Osteocyte (in vitro differentiated cells): ENCODE measurements at regions not wholly inside any gene's neighbourhood (a gene's known extent, or its start where the extent isn't known, plus 50 kb on each side); places are given as distances from the start of the nearest gene placed in this dataset.
"Not testable (repeated sequence)": the region's sequence is repeated elsewhere in the genome, so short reads cannot be mapped to it uniquely, and the experiment has no call there.

ENCODE experiments used
- DNase-seq: peaks from one replicate; pipeline ENCODE4 v3.0.0; 2021; ENCODE audit warnings: mixed read lengths; ENCODE audit not compliant: unreplicated experiment; ENCODE audit errors: extremely low spot score
- H3K27ac Mint-ChIP-seq: one replicate; pipeline ENCODE4 v1.8.0; 2021; ENCODE audit warnings: mild to moderate bottlenecking, mixed read lengths; ENCODE audit not compliant: unreplicated experiment
- H3K27me3 Mint-ChIP-seq: one replicate; pipeline ENCODE4 v1.8.0; 2021; ENCODE audit warnings: mixed read lengths; ENCODE audit not compliant: unreplicated experiment
- H3K36me3 Mint-ChIP-seq: one replicate; pipeline ENCODE4 v1.8.0; 2021; ENCODE audit warnings: mixed read lengths; ENCODE audit not compliant: unreplicated experiment
- H3K4me1 Mint-ChIP-seq: one replicate; pipeline ENCODE4 v1.8.0; 2021; ENCODE audit warnings: mixed read lengths; ENCODE audit not compliant: unreplicated experiment
- H3K4me3 Mint-ChIP-seq: one replicate; pipeline ENCODE4 v1.8.0; 2021; ENCODE audit warnings: mild to moderate bottlenecking, moderate library complexity, mixed read lengths; ENCODE audit not compliant: unreplicated experiment
- H3K9me3 Mint-ChIP-seq: one replicate; pipeline ENCODE4 v1.8.0; 2021; ENCODE audit warnings: mixed read lengths; ENCODE audit not compliant: unreplicated experiment
- TF ChIP-seq, protein P1 (sequence below): fragments of 200-600 bp; sonication (generic); IDR thresholded peaks from 2 replicates; pipeline ENCODE4 v1.5.0; 2021; ENCODE audit warnings: antibody characterized with exemption, mild to moderate bottlenecking, moderate library complexity

DNA sequence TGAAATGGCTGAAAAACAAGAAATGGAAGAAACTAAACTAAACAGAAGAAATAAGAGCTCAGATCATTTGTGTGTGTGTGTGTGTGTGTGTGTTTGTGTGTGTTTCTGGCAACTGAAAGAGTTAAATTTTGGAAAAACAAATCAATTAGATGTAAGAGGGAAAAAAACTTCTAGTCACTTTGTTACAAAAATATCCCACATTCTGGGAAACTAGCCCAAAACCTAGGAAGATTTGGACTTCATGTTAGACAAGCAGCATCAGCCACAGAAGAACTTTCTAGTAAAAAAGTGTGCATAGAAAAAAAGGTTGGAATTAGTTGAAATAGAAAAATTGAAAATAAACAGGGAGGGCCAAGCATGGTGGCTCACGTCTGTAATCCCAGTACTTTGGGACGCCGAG, 111.6 kb upstream of the PRKG2 start:
- Mint-ChIP-seq H3K9me3 (peaks cover 6% of the 10 kb centered on the region), H3K4me1 (no peaks in the 10 kb centered on the region), H3K27ac (no peak overlapping the region), H3K27me3 (peaks cover 3% of the 10 kb centered on the region), H3K4me3 (no peak overlapping the region), H3K36me3 (no peaks in the 10 kb centered on the region)
- TF ChIP-seq, protein P1, sequence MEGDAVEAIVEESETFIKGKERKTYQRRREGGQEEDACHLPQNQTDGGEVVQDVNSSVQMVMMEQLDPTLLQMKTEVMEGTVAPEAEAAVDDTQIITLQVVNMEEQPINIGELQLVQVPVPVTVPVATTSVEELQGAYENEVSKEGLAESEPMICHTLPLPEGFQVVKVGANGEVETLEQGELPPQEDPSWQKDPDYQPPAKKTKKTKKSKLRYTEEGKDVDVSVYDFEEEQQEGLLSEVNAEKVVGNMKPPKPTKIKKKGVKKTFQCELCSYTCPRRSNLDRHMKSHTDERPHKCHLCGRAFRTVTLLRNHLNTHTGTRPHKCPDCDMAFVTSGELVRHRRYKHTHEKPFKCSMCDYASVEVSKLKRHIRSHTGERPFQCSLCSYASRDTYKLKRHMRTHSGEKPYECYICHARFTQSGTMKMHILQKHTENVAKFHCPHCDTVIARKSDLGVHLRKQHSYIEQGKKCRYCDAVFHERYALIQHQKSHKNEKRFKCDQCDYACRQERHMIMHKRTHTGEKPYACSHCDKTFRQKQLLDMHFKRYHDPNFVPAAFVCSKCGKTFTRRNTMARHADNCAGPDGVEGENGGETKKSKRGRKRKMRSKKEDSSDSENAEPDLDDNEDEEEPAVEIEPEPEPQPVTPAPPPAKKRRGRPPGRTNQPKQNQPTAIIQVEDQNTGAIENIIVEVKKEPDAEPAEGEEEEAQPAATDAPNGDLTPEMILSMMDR, result no peak
- DNase-seq, result no peak

DNA sequence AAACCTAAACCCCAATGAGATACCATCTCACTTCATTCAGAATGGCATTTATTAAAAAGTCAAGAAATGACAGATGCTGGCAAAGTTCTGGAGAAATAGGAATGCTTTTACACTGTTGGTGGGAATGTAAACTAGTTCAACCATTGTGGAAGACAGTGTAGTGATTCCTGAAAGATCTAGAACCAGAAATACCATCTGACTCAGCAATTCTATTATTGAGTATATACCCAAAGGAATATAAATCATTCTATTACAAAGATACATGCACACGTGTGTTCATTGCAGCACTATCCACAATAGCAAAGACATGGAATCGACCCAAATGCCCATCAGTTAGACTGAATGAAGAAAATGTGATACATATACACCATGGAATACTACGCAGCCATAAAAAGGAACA, 109.6 kb upstream of the PRKG2 start:
- DNase-seq, H3K9me3 Mint-ChIP-seq, H3K36me3 Mint-ChIP-seq, H3K27ac Mint-ChIP-seq, H3K4me3 Mint-ChIP-seq, H3K27me3 Mint-ChIP-seq, H3K4me1 Mint-ChIP-seq: not testable (repeated sequence)

DNA sequence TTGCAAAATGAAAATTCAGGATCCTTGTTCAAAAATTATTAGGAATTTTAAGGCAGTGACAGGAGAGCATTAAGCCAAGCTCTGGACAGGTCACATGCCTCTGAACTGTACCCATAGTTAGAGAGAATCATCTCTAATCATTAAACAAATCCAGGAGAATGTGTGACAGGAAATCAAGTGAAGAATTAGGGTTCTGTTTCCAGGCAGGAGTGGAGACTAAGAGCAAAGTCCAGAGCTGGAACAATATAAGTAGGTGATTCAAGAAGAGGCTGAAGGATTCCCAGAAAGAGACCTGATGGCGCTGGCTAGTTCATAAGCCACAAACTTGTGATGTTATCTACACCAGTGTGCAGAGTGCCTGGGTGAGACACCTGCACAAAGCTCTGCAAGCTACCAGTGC, 104.6 kb upstream of the PRKG2 start:
- H3K9me3 Mint-ChIP-seq, result peaks cover 7% of the 10 kb centered on the region
- H3K27me3 Mint-ChIP-seq, result peaks cover 2% of the 10 kb centered on the region
- no peaks in the 10 kb centered on the region for H3K4me1 Mint-ChIP-seq
- H3K36me3 Mint-ChIP-seq, result no peaks in the 10 kb centered on the region
- no peak overlapping the region for H3K4me3 Mint-ChIP-seq
- TF ChIP-seq, protein P1, result no peak
- DNase-seq, result no peak
- H3K27ac Mint-ChIP-seq, result no peak overlapping the region

DNA sequence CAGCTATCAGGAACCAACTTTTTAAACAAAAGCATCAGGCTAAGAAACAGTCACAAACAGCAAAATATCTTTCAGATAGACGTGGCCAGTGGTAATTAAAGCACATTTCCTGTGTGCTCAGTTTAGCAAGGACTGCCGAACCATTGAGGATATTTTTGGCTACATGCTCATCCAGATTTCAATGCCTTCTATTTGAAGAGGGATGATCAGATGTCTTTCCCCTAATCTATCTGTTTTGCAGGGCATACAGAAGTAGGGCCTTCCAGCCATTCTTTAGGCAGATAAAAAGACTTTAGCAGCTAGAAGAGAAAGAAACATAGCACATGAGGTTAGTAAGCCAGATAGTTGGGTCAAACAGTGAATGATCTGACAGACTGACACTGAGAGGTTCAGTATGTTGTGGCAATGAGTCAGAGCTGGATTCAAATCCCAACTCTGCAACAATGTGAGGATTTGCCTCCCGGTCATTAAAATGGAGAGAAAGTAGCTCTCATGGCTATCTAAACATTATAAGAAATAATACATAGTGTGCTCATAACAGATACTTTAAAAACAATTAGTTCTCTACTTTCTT, 100.0 kb upstream of the PRKG2 start:
- Mint-ChIP-seq H3K36me3 (no peaks in the 10 kb centered on the region), H3K27me3 (peaks cover 2% of the 10 kb centered on the region), H3K4me3 (no peak overlapping the region), H3K27ac (no peak overlapping the region), H3K4me1 (peaks cover 4% of the 10 kb centered on the region), H3K9me3 (peaks cover 4% of the 10 kb centered on the region)
- DNase-seq, result no peak
- TF ChIP-seq, protein P1, result no peak

DNA sequence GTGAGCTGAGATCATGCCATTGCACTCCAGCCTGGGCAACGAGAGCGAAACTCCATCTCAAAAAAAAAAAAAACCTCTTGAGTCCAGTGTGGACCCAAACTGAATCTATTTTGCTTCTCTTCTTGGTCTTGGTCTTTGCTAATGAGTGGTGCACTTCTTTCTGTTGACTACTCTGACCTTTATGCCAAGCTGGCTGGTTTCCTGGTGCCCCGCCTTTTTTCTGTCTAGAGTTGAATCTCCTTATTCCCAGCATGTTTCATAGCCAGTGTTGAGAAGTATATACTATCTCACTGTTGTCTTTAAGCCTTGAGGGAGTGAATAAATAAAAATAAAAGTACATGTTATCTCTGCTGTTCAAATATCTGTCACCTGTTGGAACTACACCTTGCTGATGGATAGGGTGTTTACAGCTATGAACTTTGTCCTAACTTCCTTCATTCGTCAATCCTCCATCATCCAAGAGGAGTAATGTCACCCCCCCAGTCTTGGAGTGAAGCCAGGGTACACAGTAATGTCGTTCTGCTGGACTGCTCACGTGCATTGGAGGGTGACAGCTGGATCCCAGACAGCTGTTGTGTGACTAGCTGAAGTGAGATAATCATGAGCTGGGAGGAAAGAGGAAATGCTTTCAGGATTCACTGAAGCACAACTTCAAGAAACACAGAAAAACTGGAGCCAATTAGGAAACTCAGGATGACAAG, 99.3 kb upstream of the PRKG2 start:
- Mint-ChIP-seq H3K9me3 (peaks cover 4% of the 10 kb centered on the region), H3K4me1 (peaks cover 4% of the 10 kb centered on the region), H3K36me3 (no peaks in the 10 kb centered on the region), H3K27me3 (peaks cover 2% of the 10 kb centered on the region), H3K4me3 (no peak overlapping the region), H3K27ac (no peak overlapping the region)
- TF ChIP-seq, protein P1, result no peak
- DNase-seq, result no peak
